ENCODE measurements at regions not wholly inside any gene's neighbourhood (a gene's known extent, or its start where the extent isn't known, plus 50 kb on each side); places are given as distances from the start of the nearest gene placed in this dataset.

- H3K4me1 ChIP-seq (ENCODE audit: insufficient read depth, low read length) = no peaks in the 10 kb centered on the region
- ChIA-PET CTCF (ENCODE audit: partially characterized antibody) (no interaction called here), POLR2A (ENCODE audit: partially characterized antibody) (no interaction called here)
- intact Hi-C loops (cut with micrococcal nuclease) = no loop called here
- no peak for DNase-seq
- Mint-ChIP-seq H3K27ac (no peak overlapping the region), H3K27me3 (peaks cover 3% of the 10 kb centered on the region in 2 donors), H3K4me3 (no peak overlapping the region), H3K4me1 (no peaks in the 10 kb centered on the region), H3K9me3 (no peaks in the 10 kb centered on the region), H3K36me3 (no peaks in the 10 kb centered on the region)
- H3K27ac ChIP-seq (ENCODE audit: low read depth, low read length) = no peak overlapping the region
- no peaks in the 10 kb centered on the region for H3K27me3 ChIP-seq (ENCODE audit: insufficient read depth, low read length)
- no peaks in the 10 kb centered on the region for H3K36me3 ChIP-seq (ENCODE audit: insufficient read depth, low read length)
- no peaks in the 10 kb centered on the region for H3K9me3 ChIP-seq (ENCODE audit: control insufficient read depth in 1 of 2, low read length in 2 of 2)
- no peak overlapping the region for H3K4me3 ChIP-seq (ENCODE audit: low read length in 2 of 2)
These were observed 210.8 kb upstream of the CTNNB1 start for GRCh38 chr3:40988468-40988867.

GRCh38 chr3:40989141-40990061 lies 209.9 kb upstream of the CTNNB1 start:
- Histone ChIP-seq H3K27ac (ENCODE audit: low read depth, low read length) (no peak overlapping the region), H3K9me3 (ENCODE audit: control insufficient read depth in 1 of 2, low read length in 2 of 2) (no peaks in the 10 kb centered on the region), H3K4me1 (ENCODE audit: insufficient read depth, low read length) (no peaks in the 10 kb centered on the region), H3K36me3 (ENCODE audit: insufficient read depth, low read length) (no peaks in the 10 kb centered on the region), H3K27me3 (ENCODE audit: insufficient read depth, low read length) (no peaks in the 10 kb centered on the region), H3K4me3 (ENCODE audit: low read length in 2 of 2) (no peak overlapping the region)
- Mint-ChIP-seq H3K27ac (no peak overlapping the region), H3K27me3 (peaks cover 2 to 3% of the 10 kb centered on the region in 2 donors), H3K4me3 (no peak overlapping the region), H3K4me1 (no peaks in the 10 kb centered on the region), H3K36me3 (no peaks in the 10 kb centered on the region), H3K9me3 (no peaks in the 10 kb centered on the region)
- POLR2A ChIA-PET (ENCODE audit: partially characterized antibody) = no interaction called here
- intact Hi-C loops (cut with micrococcal nuclease) = no loop called here
- CTCF ChIA-PET (ENCODE audit: partially characterized antibody) = no interaction called here
- DNase-seq = no peak

GRCh38 chr3:40990062-40990456 lies 209.2 kb upstream of the CTNNB1 start:
- ChIA-PET POLR2A (ENCODE audit: partially characterized antibody) (no interaction called here), CTCF (ENCODE audit: partially characterized antibody) (no interaction called here)
- Histone ChIP-seq H3K36me3 (ENCODE audit: insufficient read depth, low read length) (no peaks in the 10 kb centered on the region), H3K4me1 (ENCODE audit: insufficient read depth, low read length) (no peaks in the 10 kb centered on the region), H3K27ac (ENCODE audit: low read depth, low read length) (no peak overlapping the region), H3K4me3 (ENCODE audit: low read length in 2 of 2) (no peak overlapping the region), H3K27me3 (ENCODE audit: insufficient read depth, low read length) (no peaks in the 10 kb centered on the region), H3K9me3 (ENCODE audit: control insufficient read depth in 1 of 2, low read length in 2 of 2) (no peaks in the 10 kb centered on the region)
- no peak for DNase-seq
- Mint-ChIP-seq H3K4me1 (no peaks in the 10 kb centered on the region), H3K27me3 (peaks cover 2 to 3% of the 10 kb centered on the region in 2 donors), H3K36me3 (no peaks in the 10 kb centered on the region), H3K4me3 (no peak overlapping the region), H3K9me3 (no peaks in the 10 kb centered on the region), H3K27ac (no peak overlapping the region)
- intact Hi-C loops (cut with micrococcal nuclease) = no loop called here

GRCh38 chr3:40992023-40992422 lies 207.3 kb upstream of the CTNNB1 start:
- Histone ChIP-seq H3K4me3 (ENCODE audit: low read length in 2 of 2) (no peak overlapping the region), H3K9me3 (ENCODE audit: control insufficient read depth in 1 of 2, low read length in 2 of 2) (no peaks in the 10 kb centered on the region), H3K27ac (ENCODE audit: low read depth, low read length) (no peak overlapping the region), H3K27me3 (ENCODE audit: insufficient read depth, low read length) (no peaks in the 10 kb centered on the region), H3K36me3 (ENCODE audit: insufficient read depth, low read length) (no peaks in the 10 kb centered on the region), H3K4me1 (ENCODE audit: insufficient read depth, low read length) (no peaks in the 10 kb centered on the region)
- DNase-seq = no peak
- POLR2A ChIA-PET (ENCODE audit: partially characterized antibody) = no interaction called here
- Mint-ChIP-seq H3K4me3 (no peak overlapping the region), H3K36me3 (no peaks in the 10 kb centered on the region), H3K27me3 (peaks cover 2 to 3% of the 10 kb centered on the region in 2 donors), H3K27ac (no peak overlapping the region), H3K4me1 (no peaks in the 10 kb centered on the region), H3K9me3 (no peaks in the 10 kb centered on the region)
- intact Hi-C loops (cut with micrococcal nuclease) = no loop called here
- CTCF ChIA-PET (ENCODE audit: partially characterized antibody) = no interaction called here

DNA sequence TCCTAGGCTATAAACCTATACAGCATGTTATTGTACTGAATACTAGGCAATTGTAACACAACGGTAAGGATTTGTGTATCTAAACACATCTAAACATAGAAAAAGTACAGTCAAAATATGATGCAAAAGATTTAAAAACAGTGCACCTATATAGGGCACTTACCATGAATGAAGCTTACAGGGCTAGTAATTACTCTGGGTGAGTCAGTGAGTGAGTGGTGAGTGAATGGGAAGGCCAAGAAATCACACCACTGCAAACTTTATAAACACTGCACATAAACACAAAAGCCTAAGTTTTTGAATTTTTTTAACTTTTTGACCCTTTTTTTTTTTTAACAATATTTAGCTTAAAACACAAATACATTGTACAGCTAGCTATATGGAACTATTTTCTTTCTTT lies 204.7 kb upstream of the CTNNB1 start:
- intact Hi-C loops (cut with micrococcal nuclease) = no loop called here
- peaks cover 0 to 5% of the 10 kb centered on the region in 2 donors for H3K27me3 Mint-ChIP-seq
- ChIA-PET CTCF (ENCODE audit: partially characterized antibody) (interaction anchor here (0.9 kb wide), 1 partner anchor 10 kb away, joined by 3 read pairs; no protein-coding TSS in a partner anchor), POLR2A (ENCODE audit: partially characterized antibody) (no interaction called here)
- no peaks in the 10 kb centered on the region for H3K9me3 Mint-ChIP-seq
- peaks cover 0 to 4% (median 0%) of the 10 kb centered on the region in 4 donors for H3K4me1 Mint-ChIP-seq
- no peaks in the 10 kb centered on the region for H3K27me3 ChIP-seq (ENCODE audit: insufficient read depth, low read length)
- no peak overlapping the region for H3K4me3 ChIP-seq (ENCODE audit: low read length in 2 of 2)
- H3K4me3 Mint-ChIP-seq = no peak overlapping the region
- H3K27ac ChIP-seq (ENCODE audit: low read depth, low read length) = no peak overlapping the region
- no peaks in the 10 kb centered on the region for H3K9me3 ChIP-seq (ENCODE audit: control insufficient read depth in 1 of 2, low read length in 2 of 2)
- no peaks in the 10 kb centered on the region for H3K4me1 ChIP-seq (ENCODE audit: insufficient read depth, low read length)
- no peak overlapping the region for H3K27ac Mint-ChIP-seq
- H3K36me3 Mint-ChIP-seq = no peaks in the 10 kb centered on the region
- no peaks in the 10 kb centered on the region for H3K36me3 ChIP-seq (ENCODE audit: insufficient read depth, low read length)
- no peak for DNase-seq

- H3K27me3 Mint-ChIP-seq = peaks cover 0 to 5% of the 10 kb centered on the region in 2 donors
- no peak for DNase-seq
- Histone ChIP-seq H3K27me3 (ENCODE audit: insufficient read depth, low read length) (no peaks in the 10 kb centered on the region), H3K4me1 (ENCODE audit: insufficient read depth, low read length) (no peaks in the 10 kb centered on the region), H3K27ac (ENCODE audit: low read depth, low read length) (no peak overlapping the region), H3K36me3 (ENCODE audit: insufficient read depth, low read length) (no peaks in the 10 kb centered on the region), H3K4me3 (ENCODE audit: low read length in 2 of 2) (no peak overlapping the region), H3K9me3 (ENCODE audit: control insufficient read depth in 1 of 2, low read length in 2 of 2) (no peaks in the 10 kb centered on the region)
- no peaks in the 10 kb centered on the region for H3K9me3 Mint-ChIP-seq
- peaks cover 0 to 4% (median 0%) of the 10 kb centered on the region in 4 donors for H3K4me1 Mint-ChIP-seq
- intact Hi-C loops (cut with micrococcal nuclease) = no loop called here
- ChIA-PET CTCF (ENCODE audit: partially characterized antibody) (interaction anchor here (0.9 kb wide), 1 partner anchor 10 kb away, joined by 3 read pairs; no protein-coding TSS in a partner anchor), POLR2A (ENCODE audit: partially characterized antibody) (no interaction called here)
- H3K4me3 Mint-ChIP-seq = no peak overlapping the region
- H3K36me3 Mint-ChIP-seq = no peaks in the 10 kb centered on the region
- H3K27ac Mint-ChIP-seq = no peak overlapping the region
These were observed 204.0 kb upstream of the CTNNB1 start for GRCh38 chr3:40995271-40995670.

GRCh38 chr3:40996382-40996781 lies 202.9 kb upstream of the CTNNB1 start:
- Histone ChIP-seq H3K27ac (ENCODE audit: low read depth, low read length) (no peak overlapping the region), H3K9me3 (ENCODE audit: control insufficient read depth in 1 of 2, low read length in 2 of 2) (no peaks in the 10 kb centered on the region), H3K27me3 (ENCODE audit: insufficient read depth, low read length) (no peaks in the 10 kb centered on the region), H3K36me3 (ENCODE audit: insufficient read depth, low read length) (no peaks in the 10 kb centered on the region), H3K4me1 (ENCODE audit: insufficient read depth, low read length) (no peaks in the 10 kb centered on the region), H3K4me3 (ENCODE audit: low read length in 2 of 2) (no peak overlapping the region)
- H3K27ac Mint-ChIP-seq = no peak overlapping the region
- no peaks in the 10 kb centered on the region for H3K36me3 Mint-ChIP-seq
- H3K9me3 Mint-ChIP-seq = no peaks in the 10 kb centered on the region
- H3K4me1 Mint-ChIP-seq = peaks cover 0 to 4% (median 0%) of the 10 kb centered on the region in 4 donors
- no peak for DNase-seq
- intact Hi-C loops (cut with micrococcal nuclease) = no loop called here
- CTCF ChIA-PET (ENCODE audit: partially characterized antibody) = interaction anchor here (0.6 kb wide), 1 partner anchor 348 kb away, joined by 3 read pairs; no protein-coding TSS in a partner anchor
- POLR2A ChIA-PET (ENCODE audit: partially characterized antibody) = no interaction called here
- H3K4me3 Mint-ChIP-seq = no peak overlapping the region
- H3K27me3 Mint-ChIP-seq = peaks cover 0 to 5% of the 10 kb centered on the region in 2 donors
